HCT116 (cell line): ENCODE measurements at regions not wholly inside any gene's neighbourhood (a gene's known extent, or its start where the extent isn't known, plus 50 kb on each side); places are given as distances from the start of the nearest gene placed in this dataset.

Experiments
- ATAC-seq: fragments of 200-7000 bp; cut with Tn5 transposase; 2 replicates; pipeline ENCODE4 v1.9.1; 2020; ENCODE audit warnings: mild to moderate bottlenecking, moderate library complexity
- BruUV-seq: library from RNA; stranded (reverse); fragments of 400-500 nt; replicated peaks from 2 replicates; lab custom pipeline; 2021; lab: Mats Ljungman, UMichigan
- CTCF ChIA-PET: fragments of 300-600 bp; sonication (Branson Sonifier 250); formaldehyde crosslinking; loops from one replicate; lab custom pipeline; 2021; ENCODE audit warnings: antibody characterized with exemption; lab: Charles Lee
- POLR2A ChIA-PET: fragments of 300-600, 350-600 bp; sonication (Branson Sonifier 250); formaldehyde crosslinking; loops from one replicate; lab custom pipeline; 2021; ENCODE audit warnings: antibody characterized with exemption; lab: Charles Lee
- RAD21 ChIA-PET, 2 experiments: fragments of 300-600 bp; sonication (Branson Sonifier 250); formaldehyde crosslinking; loops; one replicate each; lab custom pipeline; 2023; ENCODE audit warnings: low total read pairs in 2 of 2; ENCODE audit not compliant: uncharacterized antibody in 2 of 2, unreplicated experiment in 2 of 2, low non-redundant PET in 1 of 2; lab: Charles Lee
- DNase-seq: peaks from one replicate; pipeline ENCODE4 v3.0.0-alpha.2; 2010; ENCODE audit warnings: low read depth, low spot score
- H2AFZ ChIP-seq: fragments of 200-600 bp; shearing (Covaris generic), sonication (generic); 2 replicates; pipeline ENCODE4 v1.6.1; 2017; ENCODE audit warnings: low read depth, mixed run types, mixed read lengths, antibody characterized with exemption, low read length; ENCODE audit not compliant: poor library complexity, severe bottlenecking
- H3K27ac ChIP-seq: 2 replicates; pipeline ENCODE4 v1.5.1; 2012; ENCODE audit warnings: low read depth, low read length
- H3K27me3 ChIP-seq: fragments of 200-600 bp; sonication (generic); 2 replicates; pipeline ENCODE4 v1.6.1; 2016; ENCODE audit warnings: mixed run types, low read length, mixed read lengths; ENCODE audit not compliant: insufficient read depth
- H3K36me3 ChIP-seq, 2 experiments: fragments of 200-500 bp in 1 of 2; fragments of 200-600 bp in 1 of 2; sonication (Bioruptor generic) in 1 of 2; sonication (generic) in 1 of 2; 2 replicates each; pipeline versions ENCODE4 v1.5.1 to v1.6.1; 2014 to 2016; ENCODE audit warnings: low read length in 2 of 2, inconsistent platforms in 1 of 2, mixed read lengths in 1 of 2, mixed run types in 1 of 2; ENCODE audit not compliant: insufficient read depth in 2 of 2, control insufficient read depth in 1 of 2
- H3K4me1 ChIP-seq, 2 experiments: fragments of 200-600 bp in 1 of 2; sonication (generic) in 1 of 2; 2 replicates each; pipeline versions ENCODE4 v1.5.1 to v1.6.1; 2012 to 2017; ENCODE audit warnings: low read length in 2 of 2, inconsistent platforms in 1 of 2, mild to moderate bottlenecking in 1 of 2, mixed read lengths in 1 of 2, mixed run types in 1 of 2, moderate library complexity in 1 of 2; ENCODE audit not compliant: insufficient read depth in 2 of 2, control insufficient read depth in 1 of 2
- H3K4me2 ChIP-seq: fragments of 200-600 bp; sonication (generic); 2 replicates; pipeline ENCODE4 v1.6.1; 2017; ENCODE audit warnings: mixed run types, low read length, mixed read lengths
- H3K4me3 ChIP-seq, 2 experiments: fragments of 200-600 bp in 1 of 2; sonication (generic) in 1 of 2; replicated peaks in 1 of 2; 2 replicates each; pipeline ENCODE4 v1.5.1; 2011 to 2016; ENCODE audit warnings: low read length in 2 of 2, control low read depth in 1 of 2, low read depth in 1 of 2, mild to moderate bottlenecking in 1 of 2, mixed read lengths in 1 of 2, mixed run types in 1 of 2
- H3K79me2 ChIP-seq: fragments of 200-600 bp; sonication (generic); 2 replicates; pipeline ENCODE4 v1.6.1; 2017; ENCODE audit warnings: mild to moderate bottlenecking, mixed run types, low read length, moderate library complexity, mixed read lengths; ENCODE audit not compliant: insufficient read depth
- H3K9ac ChIP-seq: fragments of 200-600 bp; sonication (generic); 2 replicates; pipeline ENCODE4 v1.6.1; 2016; ENCODE audit warnings: low read length, mixed read lengths
- H3K9me2 ChIP-seq: fragments of 200-600 bp; sonication (generic), shearing (Covaris generic); 2 replicates; pipeline ENCODE4 v1.6.1; 2017; ENCODE audit warnings: mixed run types, mild to moderate bottlenecking, moderate library complexity; ENCODE audit not compliant: insufficient read depth
- H3K9me3 ChIP-seq, 2 experiments: fragments of 200-500 bp in 1 of 2; fragments of 200-600 bp in 1 of 2; sonication (Bioruptor generic) in 1 of 2; sonication (generic) in 1 of 2; 2 replicates each; pipeline ENCODE4 v1.6.1; 2014 to 2017; ENCODE audit warnings: low read length in 2 of 2, mixed read lengths in 2 of 2, inconsistent platforms in 1 of 2, low read depth in 1 of 2, mild to moderate bottlenecking in 1 of 2, mixed run types in 1 of 2, moderate library complexity in 1 of 2; ENCODE audit not compliant: control insufficient read depth in 1 of 2, insufficient read depth in 1 of 2
- H4K20me1 ChIP-seq: fragments of 200-600 bp; sonication (generic), shearing (Covaris generic); 2 replicates; pipeline ENCODE4 v1.6.1; 2017; ENCODE audit warnings: mixed run types, mild to moderate bottlenecking, moderate library complexity; ENCODE audit not compliant: insufficient read depth
- CBX3 ChIP-seq: IDR thresholded peaks from 2 replicates; pipeline ENCODE4 v1.6.1; 2012; ENCODE audit warnings: low read depth
- CEBPB ChIP-seq: IDR thresholded peaks from 2 replicates; pipeline ENCODE4 v1.6.1; 2012; ENCODE audit warnings: low read depth
- EGR1 ChIP-seq: IDR thresholded peaks from 2 replicates; pipeline ENCODE4 v1.6.1; 2012; ENCODE audit warnings: low read depth
- EZH2 ChIP-seq: fragments of 200-600 bp; sonication (generic); IDR thresholded peaks from 2 replicates; pipeline ENCODE4 v1.6.1; 2017; ENCODE audit warnings: antibody characterized with exemption, mixed run types
- FOSL1 ChIP-seq: IDR thresholded peaks from 2 replicates; pipeline ENCODE4 v1.6.1; 2012; ENCODE audit warnings: low read depth
- JUND ChIP-seq: IDR thresholded peaks from 2 replicates; pipeline ENCODE4 v1.6.1; 2012
- MAX ChIP-seq: IDR thresholded peaks from 2 replicates; pipeline ENCODE4 v1.6.1; 2012
- REST ChIP-seq: IDR thresholded peaks from 2 replicates; pipeline ENCODE4 v1.6.1; 2012; ENCODE audit warnings: low read depth
- SIN3A ChIP-seq: IDR thresholded peaks from 2 replicates; pipeline ENCODE4 v1.6.1; 2012; ENCODE audit warnings: low read depth
- SRF ChIP-seq: IDR thresholded peaks from 2 replicates; pipeline ENCODE4 v1.6.1; 2012; ENCODE audit warnings: low read depth
- TCF7L2 ChIP-seq: IDR thresholded peaks from 2 replicates; pipeline ENCODE4 v1.7.0; 2011; ENCODE audit warnings: borderline replicate concordance, inconsistent platforms; ENCODE audit not compliant: insufficient read depth, insufficient read length; ENCODE audit errors: extremely low read depth
- ZBTB33 ChIP-seq: IDR thresholded peaks from 2 replicates; pipeline ENCODE4 v1.6.1; 2011; ENCODE audit warnings: mild to moderate bottlenecking, low read length, moderate library complexity; ENCODE audit not compliant: insufficient replicate concordance; ENCODE audit errors: extremely low read depth
- intact Hi-C: fragments of 100-400 bp; cut with micrococcal nuclease; formaldehyde crosslinking; loops from 2 replicates; pipeline ENCODE4 v1.10.0; 2022

GRCh38 chr1:22258698-22259097 lies 115.8 kb upstream of the WNT4 start:
- ChIA-PET POLR2A (no interaction called here), CTCF (no interaction called here), RAD21 (no interaction called here)
- Histone ChIP-seq H3K4me2 (no peak overlapping the region), H3K36me3 (no peaks in the 10 kb centered on the region), H3K4me3 (no peak overlapping the region), H3K9me3 (no peaks in the 10 kb centered on the region), H3K79me2 (no peaks in the 10 kb centered on the region), H3K4me1 (no peaks in the 10 kb centered on the region), H4K20me1 (no peaks in the 10 kb centered on the region), H3K9me2 (no peaks in the 10 kb centered on the region), H3K27ac (no peak overlapping the region), H2AFZ (no peak overlapping the region), H3K27me3 (no peaks in the 10 kb centered on the region), H3K9ac (no peak overlapping the region)
- ATAC-seq (no peak), DNase-seq (no peak)
- intact Hi-C loops: no loop called here
- no TSS peak for BruUV-seq
- TF ChIP-seq REST: no peak
- no peak for TF ChIP-seq CEBPB
- TF ChIP-seq MAX: no peak
- no peak for TF ChIP-seq JUND
- no peak for TF ChIP-seq SRF
- TF ChIP-seq EZH2: no peak
- no peak for TF ChIP-seq SIN3A
- no peak for TF ChIP-seq CBX3
- TF ChIP-seq ZBTB33: no peak
- no peak for TF ChIP-seq EGR1
- no peak for TF ChIP-seq TCF7L2
- TF ChIP-seq FOSL1: no peak
